H9 (cell line): ENCODE measurements at regions not wholly inside any gene's neighbourhood (a gene's known extent, or its start where the extent isn't known, plus 50 kb on each side); places are given as distances from the start of the nearest gene placed in this dataset.

Source experiments
- DNase-seq: peaks from one replicate; pipeline ENCODE4 v3.0.0-alpha.2; 2017
- H2AFZ ChIP-seq: one replicate; pipeline ENCODE4 v1.6.1; 2013; ENCODE audit warnings: mild to moderate bottlenecking, low read length, control low read depth, moderate library complexity
- H2AK5ac ChIP-seq: 2 replicates; pipeline ENCODE4 v1.6.1; 2013; ENCODE audit warnings: low read length, control low read depth, mixed read lengths; ENCODE audit not compliant: insufficient read length
- H2BK120ac ChIP-seq: one replicate; pipeline ENCODE4 v1.6.1; 2013; ENCODE audit warnings: low read depth, mild to moderate bottlenecking, low read length, control low read depth, inconsistent platforms; ENCODE audit not compliant: poor library complexity, severe bottlenecking
- H2BK12ac ChIP-seq: 2 replicates; pipeline ENCODE4 v1.6.1; 2013; ENCODE audit warnings: low read length, control low read depth, mixed read lengths, low read depth; ENCODE audit not compliant: insufficient read length
- H2BK15ac ChIP-seq: 2 replicates; pipeline ENCODE4 v1.6.1; 2013; ENCODE audit warnings: low read depth, low read length, control low read depth
- H2BK20ac ChIP-seq: one replicate; pipeline ENCODE4 v1.6.1; 2013; ENCODE audit warnings: low read depth, mild to moderate bottlenecking, low read length, control low read depth, inconsistent platforms; ENCODE audit not compliant: poor library complexity, severe bottlenecking
- H2BK5ac ChIP-seq: 2 replicates; pipeline ENCODE4 v1.6.1; 2013; ENCODE audit warnings: low read length, control low read depth, mixed read lengths; ENCODE audit not compliant: insufficient read length
- H3K14ac ChIP-seq: 2 replicates; pipeline ENCODE4 v1.6.1; 2013; ENCODE audit warnings: low read length, control low read depth; ENCODE audit not compliant: insufficient read depth
- H3K18ac ChIP-seq: 2 replicates; pipeline ENCODE4 v1.6.1; 2013; ENCODE audit warnings: low read depth, mild to moderate bottlenecking, mixed read lengths, low read length, control low read depth; ENCODE audit not compliant: insufficient read length
- H3K23ac ChIP-seq: 2 replicates; pipeline ENCODE4 v1.6.1; 2013; ENCODE audit warnings: low read length, control low read depth, mixed read lengths, low read depth; ENCODE audit not compliant: insufficient read length
- H3K23me2 ChIP-seq: 2 replicates; pipeline ENCODE4 v1.6.1; 2013; ENCODE audit warnings: low read depth, mild to moderate bottlenecking, mixed read lengths, low read length, control low read depth; ENCODE audit not compliant: insufficient read length, poor library complexity, severe bottlenecking
- H3K27ac ChIP-seq: 2 replicates; pipeline ENCODE4 v1.5.1; 2013; ENCODE audit warnings: low read length, control low read depth, mixed read lengths, low read depth; ENCODE audit not compliant: insufficient read length
- H3K27me3 ChIP-seq: 2 replicates; pipeline ENCODE4 v1.6.1; 2013; ENCODE audit warnings: low read length, control low read depth, inconsistent platforms; ENCODE audit not compliant: insufficient read depth
- H3K4ac ChIP-seq: 2 replicates; pipeline ENCODE4 v1.6.1; 2013; ENCODE audit warnings: low read depth, mild to moderate bottlenecking, control low read depth, inconsistent platforms, low read length, moderate library complexity
- H3K4me1 ChIP-seq: 2 replicates; pipeline ENCODE4 v1.6.1; 2013; ENCODE audit warnings: low read length, control low read depth, inconsistent platforms; ENCODE audit not compliant: insufficient read depth
- H3K4me2 ChIP-seq: 2 replicates; pipeline ENCODE4 v1.6.1; 2013; ENCODE audit warnings: low read length, control low read depth, mixed read lengths; ENCODE audit not compliant: insufficient read length, insufficient read depth
- H3K56ac ChIP-seq: 2 replicates; pipeline ENCODE4 v1.6.1; 2013; ENCODE audit warnings: low read depth, mild to moderate bottlenecking, mixed read lengths, low read length, control low read depth; ENCODE audit not compliant: insufficient read length
- H3K79me1 ChIP-seq: 2 replicates; pipeline ENCODE4 v1.6.1; 2013; ENCODE audit warnings: low read depth, mild to moderate bottlenecking, moderate library complexity, low read length, control low read depth, inconsistent platforms; ENCODE audit not compliant: insufficient read depth, poor library complexity, severe bottlenecking
- H3K79me2 ChIP-seq: 2 replicates; pipeline ENCODE4 v1.6.1; 2013; ENCODE audit warnings: low read length, control low read depth, inconsistent platforms; ENCODE audit not compliant: insufficient read depth
- H3K9ac ChIP-seq: 2 replicates; pipeline ENCODE4 v1.6.1; 2013; ENCODE audit warnings: low read length, control low read depth, mixed read lengths; ENCODE audit not compliant: insufficient read length; ENCODE audit errors: extremely low read depth
- H3K9me3 ChIP-seq: one replicate; pipeline ENCODE4 v1.6.1; 2013; ENCODE audit warnings: low read depth, low read length, inconsistent platforms; ENCODE audit not compliant: control insufficient read depth
- H3T11ph ChIP-seq: one replicate; pipeline ENCODE4 v1.6.1; 2013; ENCODE audit warnings: mild to moderate bottlenecking, low read length, control low read depth, inconsistent platforms
- H4K20me1 ChIP-seq: one replicate; pipeline ENCODE4 v1.6.1; 2013; ENCODE audit not compliant: control insufficient read depth, insufficient read length, insufficient read depth
- H4K5ac ChIP-seq: 2 replicates; pipeline ENCODE4 v1.6.1; 2013; ENCODE audit warnings: low read depth, mild to moderate bottlenecking, mixed read lengths, low read length, control low read depth; ENCODE audit not compliant: insufficient read length
- H4K8ac ChIP-seq: replicated peaks from 2 replicates; pipeline ENCODE4 v1.6.1; 2013; ENCODE audit warnings: low read length, control low read depth, mixed read lengths, low read depth; ENCODE audit not compliant: insufficient read length
- H4K91ac ChIP-seq: 2 replicates; pipeline ENCODE4 v1.6.1; 2013; ENCODE audit warnings: low read depth, mild to moderate bottlenecking, moderate library complexity, mixed read lengths, low read length, control low read depth; ENCODE audit not compliant: insufficient read length
- H3K27ac Mint-ChIP-seq, 3 experiments: 2 replicates in 2 of 3; 3 replicates in 1 of 3; pipeline ENCODE4 v1.8.0; 2020 to 2021; ENCODE audit warnings: mixed read lengths in 3 of 3, mild to moderate bottlenecking in 1 of 3, moderate library complexity in 1 of 3
- H3K27me3 Mint-ChIP-seq: 2 replicates; pipeline ENCODE4 v1.8.0; 2021; ENCODE audit warnings: low read depth, mild to moderate bottlenecking, moderate library complexity, mixed read lengths
- H3K36me3 Mint-ChIP-seq, 3 experiments: 2 replicates in 2 of 3; 3 replicates in 1 of 3; pipeline ENCODE4 v1.8.0; 2020 to 2021; ENCODE audit warnings: low read depth in 3 of 3, mixed read lengths in 3 of 3; ENCODE audit not compliant: insufficient read depth in 1 of 3
- H3K4me1 Mint-ChIP-seq, 2 experiments: 2 replicates each; pipeline ENCODE4 v1.8.0; 2020; ENCODE audit warnings: mixed read lengths in 2 of 2
- H3K4me3 Mint-ChIP-seq, 2 experiments: 2 replicates in 1 of 2; 3 replicates in 1 of 2; pipeline ENCODE4 v1.8.0; 2020 to 2021; ENCODE audit warnings: mild to moderate bottlenecking in 2 of 2, mixed read lengths in 2 of 2, moderate library complexity in 1 of 2
- H3K9me3 Mint-ChIP-seq, 2 experiments: 2 replicates in 1 of 2; 3 replicates in 1 of 2; pipeline ENCODE4 v1.8.0; 2020; ENCODE audit warnings: mild to moderate bottlenecking in 2 of 2, mixed read lengths in 2 of 2, moderate library complexity in 1 of 2
- CTCF ChIP-seq: fragments of 200-600 bp; sonication (generic); conservative IDR thresholded peaks from 3 replicates; pipeline ENCODE4 v1.8.0; 2021; ENCODE audit warnings: antibody characterized with exemption, mild to moderate bottlenecking
- WGBS: extraction: QIAGEN DNeasy Blood & Tissue Kit; methylation state at CpG from one replicate; pipeline ENCODE4 v1.1.7; 2013; ENCODE audit warnings: missing lambda C conversion rate, low lambda C conversion rate, mixed read lengths; ENCODE audit not compliant: insufficient read length; ENCODE audit errors: extremely low coverage; 5-methylcytosine and 5-hydroxymethylcytosine counted together

- Mint-ChIP-seq H3K4me1 (no peaks in the 10 kb centered on the region), H3K27me3 (no peaks in the 10 kb centered on the region; the same call in 1 of the 2 replicates)
- H3K23ac ChIP-seq = no peak overlapping the region
Measured at GRCh38 chr1:194103101-194103500, 916.7 kb upstream of the B3GALT2 start.

More at GRCh38 chr1:194103101-194103500, 916.7 kb upstream of the B3GALT2 start:
- Histone ChIP-seq H4K20me1 (no peaks in the 10 kb centered on the region), H2BK20ac (no peak overlapping the region), H3K4ac (no peak overlapping the region), H3K9me3 (no peaks in the 10 kb centered on the region), H3K79me2 (no peaks in the 10 kb centered on the region), H2AK5ac (no peak overlapping the region), H3T11ph (no peak overlapping the region), H4K91ac (no peak overlapping the region), H3K56ac (no peak overlapping the region), H2BK120ac (no peak overlapping the region), H2BK12ac (no peak overlapping the region), H3K4me2 (no peak overlapping the region), H3K27ac (no peak overlapping the region), H2AFZ (no peak overlapping the region), H3K9ac (no peak overlapping the region), H3K4me1 (no peaks in the 10 kb centered on the region), H4K5ac (no peak overlapping the region), H3K23me2 (no peaks in the 10 kb centered on the region), H2BK5ac (no peak overlapping the region), H2BK15ac (no peak overlapping the region), H3K27me3 (no peaks in the 10 kb centered on the region), H4K8ac (no peak overlapping the region), H3K18ac (no peak overlapping the region), H3K14ac (no peak overlapping the region), H3K79me1 (no peaks in the 10 kb centered on the region)
- no CpG with 5 or more reads among the region's 1 CpG for WGBS
- no peak for DNase-seq
- H3K9me3 Mint-ChIP-seq = no peaks in the 10 kb centered on the region; a peak in 1 of 5 replicates
- no peak for TF ChIP-seq CTCF
- H3K27ac Mint-ChIP-seq = no peak overlapping the region
- H3K4me3 Mint-ChIP-seq = no peak overlapping the region
- H3K36me3 Mint-ChIP-seq = no peaks in the 10 kb centered on the region
